GM12891 (cell line): ENCODE measurements at regions not wholly inside any gene's neighbourhood (a gene's known extent, or its start where the extent isn't known, plus 50 kb on each side); places are given as distances from the start of the nearest gene placed in this dataset.

ENCODE experiments used
- POLR2A ChIP-seq: IDR thresholded peaks from 2 replicates; pipeline ENCODE4 v1.6.1; 2011; ENCODE audit warnings: low read depth, low read length, control low read depth
- POLR2AphosphoS5 ChIP-seq: IDR thresholded peaks from 2 replicates; pipeline ENCODE4 v1.6.1; 2011; ENCODE audit warnings: low read depth, low read length, control low read depth

GRCh38 chr2:187869195-187869594 is 315.0 kb upstream of the TFPI start:
- TF ChIP-seq POLR2AphosphoS5 (no peak), POLR2A (no peak)
